Fibroblast of mammary gland (primary cell): ENCODE measurements at regions not wholly inside any gene's neighbourhood (a gene's known extent, or its start where the extent isn't known, plus 50 kb on each side); places are given as distances from the start of the nearest gene placed in this dataset.

Experiments
- DNase-seq: peaks from one replicate; pipeline ENCODE4 v3.0.0-alpha.2; 2010; ENCODE audit warnings: low read depth
- H3K4me3 ChIP-seq: 2 replicates; pipeline ENCODE4 v1.5.1; 2011; ENCODE audit warnings: low read depth, mild to moderate bottlenecking, low read length, moderate library complexity; ENCODE audit not compliant: control insufficient read depth
- TF ChIP-seq, protein P1 (sequence below): conservative IDR thresholded peaks from 2 replicates; pipeline ENCODE4 v1.5.1; 2011; ENCODE audit warnings: low read depth, low read length, inconsistent platforms; ENCODE audit not compliant: control insufficient read depth, insufficient read depth

DNA sequence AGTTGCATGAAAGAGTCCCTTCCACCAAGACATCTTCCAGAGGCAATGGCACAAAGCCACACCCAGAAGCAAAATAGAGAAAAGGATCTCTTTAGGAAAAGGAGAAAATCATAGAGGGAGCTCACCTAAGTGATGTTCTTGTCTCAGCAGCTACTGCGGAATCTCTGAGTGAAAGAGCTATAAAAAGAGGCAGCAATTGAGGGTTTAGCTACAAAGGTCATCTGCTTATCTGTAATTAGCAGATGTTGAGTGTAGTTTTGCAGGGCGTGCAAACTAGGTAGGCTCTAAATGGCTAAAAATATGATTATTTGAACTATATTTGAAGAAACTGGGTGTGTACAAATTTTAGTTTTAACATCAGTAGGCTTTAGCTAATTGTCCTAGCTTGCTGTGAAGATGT lies 276.0 kb downstream of the HS3ST1 start:
- TF ChIP-seq, protein P1, sequence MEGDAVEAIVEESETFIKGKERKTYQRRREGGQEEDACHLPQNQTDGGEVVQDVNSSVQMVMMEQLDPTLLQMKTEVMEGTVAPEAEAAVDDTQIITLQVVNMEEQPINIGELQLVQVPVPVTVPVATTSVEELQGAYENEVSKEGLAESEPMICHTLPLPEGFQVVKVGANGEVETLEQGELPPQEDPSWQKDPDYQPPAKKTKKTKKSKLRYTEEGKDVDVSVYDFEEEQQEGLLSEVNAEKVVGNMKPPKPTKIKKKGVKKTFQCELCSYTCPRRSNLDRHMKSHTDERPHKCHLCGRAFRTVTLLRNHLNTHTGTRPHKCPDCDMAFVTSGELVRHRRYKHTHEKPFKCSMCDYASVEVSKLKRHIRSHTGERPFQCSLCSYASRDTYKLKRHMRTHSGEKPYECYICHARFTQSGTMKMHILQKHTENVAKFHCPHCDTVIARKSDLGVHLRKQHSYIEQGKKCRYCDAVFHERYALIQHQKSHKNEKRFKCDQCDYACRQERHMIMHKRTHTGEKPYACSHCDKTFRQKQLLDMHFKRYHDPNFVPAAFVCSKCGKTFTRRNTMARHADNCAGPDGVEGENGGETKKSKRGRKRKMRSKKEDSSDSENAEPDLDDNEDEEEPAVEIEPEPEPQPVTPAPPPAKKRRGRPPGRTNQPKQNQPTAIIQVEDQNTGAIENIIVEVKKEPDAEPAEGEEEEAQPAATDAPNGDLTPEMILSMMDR: no peak
- H3K4me3 ChIP-seq: no peak overlapping the region

GRCh38 chr4:11151500-11151899 lies 277.2 kb downstream of the HS3ST1 start:
- H3K4me3 ChIP-seq: no peak overlapping the region
- DNase-seq: no peak
- TF ChIP-seq, protein P1: no peak

More for the DNA sequence above, 276.0 kb downstream of the HS3ST1 start:
- DNase-seq: no peak

DNA sequence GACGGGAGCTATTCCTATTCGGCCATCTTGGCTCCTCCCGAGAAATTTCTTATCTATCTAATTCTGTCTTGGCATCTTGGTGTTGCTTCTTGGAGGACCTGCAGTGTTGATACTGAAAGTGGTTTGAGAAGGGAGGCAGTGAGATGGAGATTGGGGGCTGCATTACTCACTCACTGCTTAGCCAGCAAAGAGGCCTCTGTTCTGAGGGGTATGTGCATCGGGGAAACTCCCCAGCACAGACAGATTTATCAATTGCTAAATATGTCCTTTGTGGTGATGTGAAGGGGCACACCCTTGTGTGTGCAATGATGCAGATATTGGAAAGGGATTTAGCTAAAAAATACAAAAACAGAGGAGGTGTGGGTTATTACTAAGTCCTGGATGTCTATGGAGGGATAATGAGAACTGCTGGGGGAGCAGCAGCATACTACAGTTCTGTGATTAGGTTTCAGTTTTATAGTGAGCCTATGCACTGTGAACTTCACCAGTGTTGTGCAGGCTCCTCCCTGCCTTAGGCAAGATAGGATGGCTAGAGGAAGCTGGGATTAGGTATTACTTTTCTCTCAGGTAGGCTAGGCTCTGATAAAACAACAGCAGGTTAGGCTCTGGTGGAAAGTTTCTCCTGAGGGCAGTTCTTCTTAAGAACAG lies 279.0 kb downstream of the HS3ST1 start:
- no peak for DNase-seq
- no peak overlapping the region for H3K4me3 ChIP-seq
- TF ChIP-seq, protein P1: no peak

DNA sequence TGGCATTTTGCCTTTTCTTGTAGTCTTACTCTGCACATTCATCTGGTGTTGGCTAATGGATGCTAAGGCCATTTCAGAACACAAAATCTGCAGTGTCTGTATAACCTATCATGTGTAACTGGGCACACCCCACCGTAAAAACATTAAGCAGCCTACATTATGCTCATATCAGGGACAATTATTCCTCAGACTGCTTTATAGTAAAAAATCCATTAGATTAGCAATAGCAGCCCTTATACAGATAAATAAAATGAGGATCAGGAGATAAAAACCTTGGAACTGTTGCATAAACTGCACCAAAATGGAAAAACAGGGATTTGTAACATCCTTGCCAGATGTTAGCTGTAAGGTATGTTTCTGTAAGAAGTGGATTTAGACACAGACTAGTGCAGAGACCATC lies 288.8 kb downstream of the HS3ST1 start:
- H3K4me3 ChIP-seq: no peak overlapping the region
- DNase-seq: no peak
- TF ChIP-seq, protein P1: no peak

DNA sequence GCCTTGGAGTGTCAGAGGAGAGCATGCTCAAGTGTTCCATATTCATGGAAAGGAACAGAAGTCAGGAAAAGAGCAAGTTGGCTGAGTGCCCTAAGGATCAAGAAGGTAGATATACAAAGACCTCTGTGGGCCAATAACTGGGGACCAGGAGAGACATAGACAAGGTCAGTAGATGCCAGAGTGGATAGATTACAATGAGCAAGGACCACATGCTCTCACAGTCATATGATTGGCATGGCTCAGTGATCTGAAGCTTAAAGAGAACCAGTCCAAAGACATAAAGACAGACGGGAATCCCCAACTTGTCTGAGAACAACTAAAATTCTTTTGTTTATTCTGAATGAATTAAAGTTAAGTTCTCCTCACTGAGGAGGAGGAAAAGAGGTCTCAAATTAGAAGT lies 289.7 kb downstream of the HS3ST1 start:
- DNase-seq: no peak
- TF ChIP-seq, protein P1: no peak
- no peak overlapping the region for H3K4me3 ChIP-seq

GRCh38 chr4:11134705-11135104 lies 294.0 kb downstream of the HS3ST1 start:
- no peak for DNase-seq
- no peak overlapping the region for H3K4me3 ChIP-seq
- TF ChIP-seq, protein P1: no peak

- DNase-seq: no peak
- no peak overlapping the region for H3K4me3 ChIP-seq
- TF ChIP-seq, protein P1: no peak
Measured at GRCh38 chr4:11133868-11134267, 294.8 kb downstream of the HS3ST1 start.
